PC-3 (cell line): ENCODE measurements at regions not wholly inside any gene's neighbourhood (a gene's known extent, or its start where the extent isn't known, plus 50 kb on each side); places are given as distances from the start of the nearest gene placed in this dataset.

Experiments used
- ATAC-seq: fragments of 200-7000 bp; cut with Tn5 transposase; 2 replicates; pipeline ENCODE4 v1.9.1; 2020; ENCODE audit warnings: mild to moderate bottlenecking, moderate library complexity
- BruUV-seq: library from RNA; stranded (reverse); fragments of 400-500 nt; replicated peaks from 2 replicates; lab custom pipeline; 2021; lab: Mats Ljungman, UMichigan
- CTCF ChIA-PET: fragments of 300-600 bp; sonication (Branson Sonifier 250); formaldehyde crosslinking; loops from one replicate; lab custom pipeline; 2022; ENCODE audit warnings: antibody characterized with exemption; lab: Charles Lee
- POLR2A ChIA-PET: fragments of 300-600 bp; sonication (Branson Sonifier 250); formaldehyde crosslinking; loops from one replicate; lab custom pipeline; 2022; ENCODE audit warnings: antibody characterized with exemption; ENCODE audit not compliant: unreplicated experiment; lab: Charles Lee
- DNase-seq: peaks from one replicate; pipeline ENCODE4 v3.0.0-alpha.2; 2015
- H2AFZ ChIP-seq: fragments of 300-600 bp; sonication (generic); 2 replicates; pipeline ENCODE4 v1.6.0; 2016; ENCODE audit warnings: antibody characterized with exemption, low read length
- H3F3A ChIP-seq: fragments of 300-600 bp; sonication (generic); one replicate; pipeline ENCODE4 v1.6.0; 2017; ENCODE audit warnings: antibody characterized with exemption, low read length, control low read depth, mild to moderate bottlenecking; ENCODE audit not compliant: unreplicated experiment
- H3K27ac ChIP-seq: fragments of 300-600 bp; sonication (generic); 2 replicates; pipeline ENCODE4 v1.5.1; 2016; ENCODE audit warnings: mild to moderate bottlenecking, low read length
- H3K27me3 ChIP-seq: fragments of 300-600 bp; sonication (generic); 2 replicates; pipeline ENCODE4 v1.6.1; 2016; ENCODE audit warnings: low read length, mixed read lengths
- H3K36me3 ChIP-seq: fragments of 300-600 bp; sonication (generic); 2 replicates; pipeline ENCODE4 v1.6.1; 2016; ENCODE audit warnings: low read depth, mixed run types, low read length, mixed read lengths
- H3K4me1 ChIP-seq: fragments of 300-600 bp; sonication (generic); 2 replicates; pipeline ENCODE4 v1.5.1; 2016; ENCODE audit warnings: low read length; ENCODE audit not compliant: insufficient read depth
- H3K4me2 ChIP-seq: fragments of 300-600 bp; sonication (generic); 2 replicates; pipeline ENCODE4 v1.6.0; 2016; ENCODE audit warnings: low read length
- H3K4me3 ChIP-seq: fragments of 300-600 bp; sonication (generic); 2 replicates; pipeline ENCODE4 v1.5.1; 2016; ENCODE audit warnings: mild to moderate bottlenecking, low read length, mixed read lengths
- H3K79me2 ChIP-seq: fragments of 300-600 bp; sonication (generic); 2 replicates; pipeline ENCODE4 v1.6.1; 2017; ENCODE audit warnings: low read length, mixed read lengths
- H3K9ac ChIP-seq: fragments of 300-600 bp; sonication (generic); 2 replicates; pipeline ENCODE4 v1.6.0; 2016; ENCODE audit warnings: mild to moderate bottlenecking, low read length
- H3K9me2 ChIP-seq: fragments of 300-600 bp; sonication (generic); replicated peaks from 2 replicates; pipeline ENCODE4 v1.6.1; 2016; ENCODE audit warnings: mixed run types, low read length, mixed read lengths
- H3K9me3 ChIP-seq: fragments of 300-600 bp; sonication (generic); 2 replicates; pipeline ENCODE4 v1.6.1; 2016; ENCODE audit warnings: low read length, mixed read lengths
- H4K20me1 ChIP-seq: fragments of 300-600 bp; sonication (generic); 2 replicates; pipeline ENCODE4 v1.6.1; 2016; ENCODE audit warnings: low read length, mixed read lengths
- CTCF ChIP-seq: fragments of 300-600 bp; sonication (generic); conservative IDR thresholded peaks from 2 replicates; pipeline ENCODE4 v1.5.1; 2017; ENCODE audit warnings: antibody characterized with exemption, low read depth, mild to moderate bottlenecking, low read length
- EZH2 ChIP-seq: fragments of 300-600 bp; sonication (generic); IDR thresholded peaks from one replicate; pipeline ENCODE4 v1.6.1; 2017; ENCODE audit warnings: antibody characterized with exemption, mild to moderate bottlenecking, low read length; ENCODE audit not compliant: unreplicated experiment
- EZH2phosphoT487 ChIP-seq: fragments of 300-600 bp; sonication (generic); IDR thresholded peaks from 2 replicates; pipeline ENCODE4 v1.6.1; 2018; ENCODE audit warnings: mild to moderate bottlenecking, antibody characterized with exemption, low read length, borderline replicate concordance
- intact Hi-C: fragments of 100-400 bp; cut with micrococcal nuclease; formaldehyde crosslinking; loops from 2 replicates; pipeline ENCODE4 v1.9.0; 2023

GRCh38 chr1:181390410-181391077 is 92.8 kb upstream of the CACNA1E start:
- Histone ChIP-seq H3F3A (no peaks in the 10 kb centered on the region), H2AFZ (no peak overlapping the region), H3K4me1 (no peaks in the 10 kb centered on the region), H3K27ac (no peak overlapping the region), H3K4me2 (no peak overlapping the region), H4K20me1 (no peaks in the 10 kb centered on the region), H3K9ac (no peak overlapping the region), H3K36me3 (no peaks in the 10 kb centered on the region), H3K9me3 (no peaks in the 10 kb centered on the region), H3K79me2 (no peaks in the 10 kb centered on the region), H3K9me2 (no peaks in the 10 kb centered on the region), H3K4me3 (no peak overlapping the region), H3K27me3 (no peaks in the 10 kb centered on the region)
- intact Hi-C loops, result no loop called here
- BruUV-seq, result no TSS peak
- ATAC-seq (no peak), DNase-seq (no peak)
- no peak for TF ChIP-seq CTCF
- TF ChIP-seq EZH2phosphoT487, result no peak
- no peak for TF ChIP-seq EZH2
- ChIA-PET POLR2A (no interaction called here), CTCF (interaction anchor here (0.7 kb wide), 1 partner anchor 198 kb away, joined by 3 read pairs; no protein-coding TSS in a partner anchor)

- POLR2A ChIA-PET, result no interaction called here
- CTCF ChIA-PET, result interaction anchor here (0.7 kb wide), 1 partner anchor 199 kb away, joined by 3 read pairs; no protein-coding TSS in a partner anchor
These were observed 91.9 kb upstream of the CACNA1E start for GRCh38 chr1:181391301-181391900.

More at GRCh38 chr1:181391301-181391900, 91.9 kb upstream of the CACNA1E start:
- Histone ChIP-seq H2AFZ (no peak overlapping the region), H3K36me3 (no peaks in the 10 kb centered on the region), H3K9ac (no peak overlapping the region), H3K4me1 (no peaks in the 10 kb centered on the region), H3K27me3 (no peaks in the 10 kb centered on the region), H3K79me2 (no peaks in the 10 kb centered on the region), H4K20me1 (no peaks in the 10 kb centered on the region), H3K9me2 (no peaks in the 10 kb centered on the region), H3K4me2 (no peak overlapping the region), H3F3A (no peaks in the 10 kb centered on the region), H3K4me3 (no peak overlapping the region), H3K9me3 (no peaks in the 10 kb centered on the region), H3K27ac (no peak overlapping the region)
- TF ChIP-seq EZH2phosphoT487 (no peak), EZH2 (no peak), CTCF (no peak)
- BruUV-seq, result no TSS peak
- ATAC-seq, result no peak
- intact Hi-C loops, result no loop called here
- DNase-seq, result no peak
